CD4-positive, CD25-positive, alpha-beta regulatory T cell (primary cell): ENCODE measurements at regions not wholly inside any gene's neighbourhood (a gene's known extent, or its start where the extent isn't known, plus 50 kb on each side); places are given as distances from the start of the nearest gene placed in this dataset.

Source experiments
- ATAC-seq, 2 donors: fragments of 150-1000 bp; cut with Tn5 transposase; one replicate each; pipeline ENCODE4 v1.10.0; 2021; ENCODE audit warnings: low read depth in 2 of 2, moderate number of reproducible peaks in 2 of 2, moderate library complexity in 1 of 2
- DNase-seq, 3 donors: peaks; one replicate each; pipeline versions ENCODE4 v3.0.0 to v3.0.0-alpha.2; 2012 to 2022; ENCODE audit warnings: mixed read lengths in 1 of 3
- H3K27ac ChIP-seq: one replicate; pipeline ENCODE4 v1.7.0; 2013; ENCODE audit warnings: mild to moderate bottlenecking, low read length; ENCODE audit not compliant: insufficient read depth, poor library complexity, severe bottlenecking
- H3K27me3 ChIP-seq: one replicate; pipeline ENCODE4 v1.7.0; 2013; ENCODE audit warnings: low read length; ENCODE audit not compliant: control insufficient read depth, insufficient read depth
- H3K36me3 ChIP-seq: one replicate; pipeline ENCODE4 v1.7.0; 2013; ENCODE audit warnings: mild to moderate bottlenecking, low read length, moderate library complexity; ENCODE audit not compliant: control insufficient read depth, insufficient read depth
- H3K4me1 ChIP-seq: 2 replicates; pipeline ENCODE4 v1.7.0; 2013; ENCODE audit warnings: mild to moderate bottlenecking, low read length; ENCODE audit not compliant: insufficient read depth, control insufficient read depth, poor library complexity, severe bottlenecking
- H3K4me3 ChIP-seq: one replicate; pipeline ENCODE4 v1.7.0; 2013; ENCODE audit warnings: low read depth, mild to moderate bottlenecking, low read length, moderate library complexity
- H3K9me3 ChIP-seq, 2 experiments: 1 replicate in 1 of 2; 2 replicates in 1 of 2; pipeline ENCODE4 v1.7.0; 2013; ENCODE audit warnings: low read length in 2 of 2, mild to moderate bottlenecking in 1 of 2, moderate library complexity in 1 of 2; ENCODE audit not compliant: control insufficient read depth in 2 of 2
- H3K27ac Mint-ChIP-seq, 3 donors: one replicate each; pipeline ENCODE4 v1.8.0; 2020 to 2022; ENCODE audit warnings: mild to moderate bottlenecking in 3 of 3, mixed read lengths in 3 of 3, moderate library complexity in 2 of 3
- H3K27me3 Mint-ChIP-seq: one replicate; pipeline ENCODE4 v1.8.0; 2022; ENCODE audit warnings: mild to moderate bottlenecking, mixed read lengths
- H3K36me3 Mint-ChIP-seq: one replicate; pipeline ENCODE4 v1.8.0; 2020; ENCODE audit warnings: mixed read lengths
- H3K4me1 Mint-ChIP-seq, 4 donors: one replicate each; pipeline ENCODE4 v1.8.0; 2020 to 2022; ENCODE audit warnings: mixed read lengths in 4 of 4, mild to moderate bottlenecking in 1 of 4
- H3K4me3 Mint-ChIP-seq, 4 donors: one replicate each; pipeline ENCODE4 v1.8.0; 2020 to 2022; ENCODE audit warnings: mild to moderate bottlenecking in 4 of 4, mixed read lengths in 4 of 4, moderate library complexity in 3 of 4
- H3K9me3 Mint-ChIP-seq, 7 donors: one replicate each; pipeline ENCODE4 v1.8.0; 2020 to 2022; ENCODE audit warnings: mixed read lengths in 7 of 7, mild to moderate bottlenecking in 3 of 7, moderate library complexity in 2 of 7

GRCh38 chr10:88095223-88095721 lies 231.8 kb downstream of the PTEN start:
- no peak overlapping the region for H3K4me3 ChIP-seq
- Mint-ChIP-seq H3K4me3 (no peak overlapping the region), H3K27ac (no peak overlapping the region)

GRCh38 chr10:88095778-88096431 lies 232.5 kb downstream of the PTEN start:
- no peak for ATAC-seq
- peaks cover 14 to 25% (median 21%) of the 10 kb centered on the region in 4 donors for H3K4me1 Mint-ChIP-seq
- no peaks in the 10 kb centered on the region for H3K9me3 ChIP-seq
- H3K36me3 Mint-ChIP-seq, result no peaks in the 10 kb centered on the region
- no peak overlapping the region for H3K27ac ChIP-seq
- H3K27me3 Mint-ChIP-seq, result no peaks in the 10 kb centered on the region
- peaks cover 23% of the 10 kb centered on the region for H3K4me1 ChIP-seq
- no peaks in the 10 kb centered on the region for H3K36me3 ChIP-seq
- no peak overlapping the region for H3K4me3 Mint-ChIP-seq
- no peak overlapping the region for H3K4me3 ChIP-seq
- no peaks in the 10 kb centered on the region for H3K27me3 ChIP-seq
- H3K27ac Mint-ChIP-seq, result no peak overlapping the region
- H3K9me3 Mint-ChIP-seq, result peaks cover 0 to 1% (median 0%) of the 10 kb centered on the region in 7 donors
- DNase-seq, result no peak

More at GRCh38 chr10:88095223-88095721, 231.8 kb downstream of the PTEN start:
- no peak for ATAC-seq
- no peak overlapping the region for H3K27ac ChIP-seq
- no peaks in the 10 kb centered on the region for H3K9me3 ChIP-seq
- no peaks in the 10 kb centered on the region for H3K36me3 ChIP-seq
- no peaks in the 10 kb centered on the region for H3K27me3 Mint-ChIP-seq
- peaks cover 0 to 2% (median 0%) of the 10 kb centered on the region in 7 donors for H3K9me3 Mint-ChIP-seq
- H3K4me1 ChIP-seq, result peaks cover 29% of the 10 kb centered on the region
- peaks cover 16 to 31% (median 27%) of the 10 kb centered on the region in 4 donors for H3K4me1 Mint-ChIP-seq
- no peak for DNase-seq
- no peaks in the 10 kb centered on the region for H3K27me3 ChIP-seq
- no peaks in the 10 kb centered on the region for H3K36me3 Mint-ChIP-seq

- peaks cover 0 to 5% (median 0%) of the 10 kb centered on the region in 7 donors for H3K9me3 Mint-ChIP-seq
- no peak overlapping the region for H3K27ac Mint-ChIP-seq
- DNase-seq (no peak), ATAC-seq (no peak)
- no peaks in the 10 kb centered on the region for H3K27me3 ChIP-seq
- H3K27ac ChIP-seq, result no peak overlapping the region
- H3K4me1 Mint-ChIP-seq, result peaks cover 2 to 13% (median 9%) of the 10 kb centered on the region in 4 donors
- H3K4me3 ChIP-seq, result no peak overlapping the region
- H3K36me3 Mint-ChIP-seq, result no peaks in the 10 kb centered on the region
- no peaks in the 10 kb centered on the region for H3K9me3 ChIP-seq
- peaks cover 11% of the 10 kb centered on the region for H3K4me1 ChIP-seq
- no peaks in the 10 kb centered on the region for H3K36me3 ChIP-seq
- H3K27me3 Mint-ChIP-seq, result no peaks in the 10 kb centered on the region
- no peak overlapping the region for H3K4me3 Mint-ChIP-seq
Measured at GRCh38 chr10:88097092-88097516, 233.7 kb downstream of the PTEN start.

GRCh38 chr10:88097536-88097935 lies 234.1 kb downstream of the PTEN start:
- H3K27ac Mint-ChIP-seq, result no peak overlapping the region

GRCh38 chr10:88100281-88100680 lies 236.9 kb downstream of the PTEN start:
- Mint-ChIP-seq H3K27me3 (no peaks in the 10 kb centered on the region), H3K4me1 (no peaks in the 10 kb centered on the region), H3K27ac (no peak overlapping the region), H3K4me3 (no peak overlapping the region), H3K9me3 (peaks cover 0 to 5% (median 0%) of the 10 kb centered on the region in 7 donors), H3K36me3 (no peaks in the 10 kb centered on the region)
- ATAC-seq, result no peak
- Histone ChIP-seq H3K27ac (no peak overlapping the region), H3K4me3 (no peak overlapping the region), H3K36me3 (no peaks in the 10 kb centered on the region), H3K4me1 (no peaks in the 10 kb centered on the region), H3K9me3 (no peaks in the 10 kb centered on the region), H3K27me3 (no peaks in the 10 kb centered on the region)
- no peak for DNase-seq

More at GRCh38 chr10:88097536-88097935, 234.1 kb downstream of the PTEN start:
- no peaks in the 10 kb centered on the region for H3K9me3 ChIP-seq
- Mint-ChIP-seq H3K4me3 (no peak overlapping the region), H3K27me3 (no peaks in the 10 kb centered on the region), H3K36me3 (no peaks in the 10 kb centered on the region), H3K4me1 (peaks cover 0 to 9% (median 6%) of the 10 kb centered on the region in 4 donors), H3K9me3 (peaks cover 0 to 5% (median 0%) of the 10 kb centered on the region in 7 donors)
- ATAC-seq (no peak), DNase-seq (no peak)
- H3K4me3 ChIP-seq, result no peak overlapping the region
- no peak overlapping the region for H3K27ac ChIP-seq
- H3K36me3 ChIP-seq, result no peaks in the 10 kb centered on the region
- H3K4me1 ChIP-seq, result peaks cover 6% of the 10 kb centered on the region
- H3K27me3 ChIP-seq, result no peaks in the 10 kb centered on the region

- Mint-ChIP-seq H3K27me3 (no peaks in the 10 kb centered on the region), H3K4me1 (no peaks in the 10 kb centered on the region), H3K27ac (no peak overlapping the region), H3K9me3 (peaks cover 0 to 5% (median 0%) of the 10 kb centered on the region in 7 donors), H3K36me3 (no peaks in the 10 kb centered on the region), H3K4me3 (no peak overlapping the region)
- Histone ChIP-seq H3K36me3 (no peaks in the 10 kb centered on the region), H3K4me3 (no peak overlapping the region), H3K9me3 (no peaks in the 10 kb centered on the region), H3K27me3 (no peaks in the 10 kb centered on the region), H3K27ac (no peak overlapping the region), H3K4me1 (no peaks in the 10 kb centered on the region)
- no peak for ATAC-seq
- no peak for DNase-seq
Measured at GRCh38 chr10:88101666-88102065, 238.2 kb downstream of the PTEN start.

- Histone ChIP-seq H3K4me3 (no peak overlapping the region), H3K36me3 (no peaks in the 10 kb centered on the region), H3K27me3 (no peaks in the 10 kb centered on the region), H3K4me1 (no peaks in the 10 kb centered on the region), H3K27ac (no peak overlapping the region), H3K9me3 (no peaks in the 10 kb centered on the region)
- DNase-seq (no peak), ATAC-seq (no peak)
- no peak overlapping the region for H3K4me3 Mint-ChIP-seq
- peaks cover 0 to 8% (median 6%) of the 10 kb centered on the region in 4 donors for H3K4me1 Mint-ChIP-seq
- H3K9me3 Mint-ChIP-seq, result peaks cover 0 to 5% (median 0%) of the 10 kb centered on the region in 7 donors
- H3K27ac Mint-ChIP-seq, result no peak overlapping the region
- no peaks in the 10 kb centered on the region for H3K27me3 Mint-ChIP-seq
- H3K36me3 Mint-ChIP-seq, result no peaks in the 10 kb centered on the region
Measured at GRCh38 chr10:88103576-88103975, 240.2 kb downstream of the PTEN start.

GRCh38 chr10:88104223-88104622 lies 240.8 kb downstream of the PTEN start:
- DNase-seq (no peak), ATAC-seq (no peak)
- H3K9me3 Mint-ChIP-seq, result peaks cover 0 to 5% (median 0%) of the 10 kb centered on the region in 7 donors
- Histone ChIP-seq H3K36me3 (no peaks in the 10 kb centered on the region), H3K4me3 (no peak overlapping the region), H3K27ac (no peak overlapping the region), H3K9me3 (no peaks in the 10 kb centered on the region), H3K4me1 (no peaks in the 10 kb centered on the region), H3K27me3 (no peaks in the 10 kb centered on the region)
- H3K36me3 Mint-ChIP-seq, result no peaks in the 10 kb centered on the region
- H3K4me1 Mint-ChIP-seq, result peaks cover 0 to 8% (median 6%) of the 10 kb centered on the region in 4 donors
- H3K4me3 Mint-ChIP-seq, result no peak overlapping the region
- H3K27me3 Mint-ChIP-seq, result no peaks in the 10 kb centered on the region
- peak overlapping the region in 1 of 3 donors; percentile 76 for H3K27ac Mint-ChIP-seq
